Panc1 (cell line): ENCODE measurements at regions not wholly inside any gene's neighbourhood (a gene's known extent, or its start where the extent isn't known, plus 50 kb on each side); places are given as distances from the start of the nearest gene placed in this dataset.

Experiments
- ATAC-seq: fragments of 200-7000 bp; cut with Tn5 transposase; 2 replicates; pipeline ENCODE4 v1.9.1; 2020; ENCODE audit warnings: mild to moderate bottlenecking, moderate library complexity
- BruUV-seq: library from RNA; stranded (reverse); fragments of 400-500 nt; replicated peaks from 2 replicates; lab custom pipeline; 2021; lab: Mats Ljungman, UMichigan
- CTCF ChIA-PET: fragments of 300-600 bp; sonication (Branson Sonifier 250); formaldehyde crosslinking; loops from one replicate; lab custom pipeline; 2022; ENCODE audit warnings: antibody characterized with exemption; lab: Charles Lee
- POLR2A ChIA-PET: fragments of 300-600 bp; sonication (Branson Sonifier 250); formaldehyde crosslinking; loops from one replicate; lab custom pipeline; 2022; ENCODE audit warnings: antibody characterized with exemption; lab: Charles Lee
- DNase-seq: peaks from one replicate; pipeline ENCODE4 v3.0.0-alpha.2; 2010; ENCODE audit warnings: low read depth, low spot score
- H3K27ac ChIP-seq: 2 replicates; pipeline ENCODE4 v1.5.1; 2011; ENCODE audit warnings: mild to moderate bottlenecking, low read length, inconsistent platforms
- H3K27me3 ChIP-seq: fragments of 200-500 bp; sonication (Bioruptor generic); 2 replicates; pipeline ENCODE4 v1.6.0; 2014; ENCODE audit warnings: low read length, inconsistent platforms; ENCODE audit not compliant: control insufficient read depth, insufficient read depth
- H3K36me3 ChIP-seq: fragments of 200-500 bp; sonication (Bioruptor generic); 2 replicates; pipeline ENCODE4 v1.5.1; 2014; ENCODE audit warnings: inconsistent platforms, mild to moderate bottlenecking, low read length, moderate library complexity; ENCODE audit not compliant: control insufficient read depth, insufficient read depth
- H3K4me1 ChIP-seq: 2 replicates; pipeline ENCODE4 v1.5.1; 2011; ENCODE audit warnings: inconsistent platforms, mild to moderate bottlenecking, low read length, moderate library complexity; ENCODE audit not compliant: control insufficient read depth, insufficient read depth
- H3K4me3 ChIP-seq, 2 experiments: 2 replicates each; pipeline ENCODE4 v1.5.1; 2011 to 2012; ENCODE audit warnings: low read depth in 2 of 2, low read length in 2 of 2, mild to moderate bottlenecking in 2 of 2, inconsistent platforms in 1 of 2, moderate library complexity in 1 of 2
- H3K9me3 ChIP-seq: fragments of 200-500 bp; sonication (Bioruptor generic); 2 replicates; pipeline ENCODE4 v1.5.1; 2014; ENCODE audit warnings: low read depth, mild to moderate bottlenecking, inconsistent platforms, low read length, moderate library complexity; ENCODE audit not compliant: control insufficient read depth, insufficient read depth
- POLR2AphosphoS5 ChIP-seq: IDR thresholded peaks from 2 replicates; pipeline ENCODE4 v1.6.1; 2012; ENCODE audit warnings: mild to moderate bottlenecking, low read depth, low read length, moderate library complexity
- SIN3A ChIP-seq: IDR thresholded peaks from 2 replicates; pipeline ENCODE4 v1.6.1; 2012; ENCODE audit warnings: low read depth, mild to moderate bottlenecking, low read length, moderate library complexity, borderline replicate concordance; ENCODE audit not compliant: insufficient read depth
- TCF7L2 ChIP-seq: IDR thresholded peaks from 2 replicates; pipeline ENCODE4 v1.6.1; 2011; ENCODE audit warnings: mild to moderate bottlenecking, low read depth, low read length, inconsistent platforms
- in situ Hi-C: cut with HindIII; loops from 2 replicates; pipeline ENCODE4 v1.10.0; 2016; ENCODE audit warnings: low sequenced_read_pairs, low pct_unique_long_range_greater_than_20kb
- intact Hi-C: fragments of 100-400 bp; cut with micrococcal nuclease; formaldehyde crosslinking; loops from one replicate; pipeline ENCODE4 v1.10.0; 2022; ENCODE audit not compliant: unreplicated experiment
- TF ChIP-seq, protein P1 (sequence below), 2 experiments: IDR thresholded peaks; 2 replicates each; pipeline ENCODE4 v1.6.1; 2011 to 2012; ENCODE audit warnings: low read depth in 2 of 2, control low read depth in 1 of 2, low read length in 1 of 2, mild to moderate bottlenecking in 1 of 2, moderate library complexity in 1 of 2; ENCODE audit not compliant: insufficient read depth in 1 of 2
- TF ChIP-seq, protein P2 (sequence below): fragments of 450-650 bp; IDR thresholded peaks from 2 replicates; pipeline ENCODE4 v1.5.1; 2017; ENCODE audit warnings: mild to moderate bottlenecking

DNA sequence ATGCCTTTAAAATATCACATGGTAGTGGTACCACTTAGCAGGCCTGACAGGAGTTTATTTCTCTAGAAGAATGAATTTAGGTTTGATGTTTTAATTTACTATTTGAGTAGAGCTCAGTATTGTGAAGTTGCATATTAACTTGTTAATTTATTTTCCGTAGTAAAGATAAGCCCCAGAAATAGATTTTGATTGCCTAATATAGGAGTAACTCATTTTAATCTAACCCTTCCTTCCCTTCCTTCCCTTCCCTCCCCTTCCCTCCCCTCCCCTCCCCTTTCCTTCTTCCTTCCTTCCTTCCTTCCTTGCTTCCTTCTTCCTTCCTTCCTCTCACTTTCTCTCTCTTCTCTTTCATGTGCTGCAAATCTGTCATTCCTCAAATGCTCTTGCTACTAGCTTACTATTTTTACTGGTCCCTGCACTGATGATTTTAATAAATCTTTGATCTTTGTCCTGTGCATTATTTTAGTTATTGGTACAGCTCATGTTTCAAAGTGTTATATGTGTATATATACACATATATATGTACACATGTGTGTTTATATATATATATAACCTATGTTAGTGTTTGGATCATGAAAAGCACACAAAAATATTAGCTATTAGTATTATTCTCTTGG is 862.6 kb upstream of the CNTNAP5 start:
- POLR2A ChIA-PET = no interaction called here
- no peak for DNase-seq
- no TSS peak for BruUV-seq
- H3K4me3 ChIP-seq = no peak overlapping the region
- H3K27ac ChIP-seq = no peak overlapping the region
- H3K27me3 ChIP-seq = no peaks in the 10 kb centered on the region
- no peaks in the 10 kb centered on the region for H3K4me1 ChIP-seq
- no peaks in the 10 kb centered on the region for H3K36me3 ChIP-seq
- no peak for ATAC-seq
- H3K9me3 ChIP-seq = no peaks in the 10 kb centered on the region
- intact Hi-C loops (no loop called here), in situ Hi-C loops (no loop called here)
- CTCF ChIA-PET = no interaction called here
- no peak for TF ChIP-seq TCF7L2
- no peak for TF ChIP-seq SIN3A
- TF ChIP-seq, protein P1, sequence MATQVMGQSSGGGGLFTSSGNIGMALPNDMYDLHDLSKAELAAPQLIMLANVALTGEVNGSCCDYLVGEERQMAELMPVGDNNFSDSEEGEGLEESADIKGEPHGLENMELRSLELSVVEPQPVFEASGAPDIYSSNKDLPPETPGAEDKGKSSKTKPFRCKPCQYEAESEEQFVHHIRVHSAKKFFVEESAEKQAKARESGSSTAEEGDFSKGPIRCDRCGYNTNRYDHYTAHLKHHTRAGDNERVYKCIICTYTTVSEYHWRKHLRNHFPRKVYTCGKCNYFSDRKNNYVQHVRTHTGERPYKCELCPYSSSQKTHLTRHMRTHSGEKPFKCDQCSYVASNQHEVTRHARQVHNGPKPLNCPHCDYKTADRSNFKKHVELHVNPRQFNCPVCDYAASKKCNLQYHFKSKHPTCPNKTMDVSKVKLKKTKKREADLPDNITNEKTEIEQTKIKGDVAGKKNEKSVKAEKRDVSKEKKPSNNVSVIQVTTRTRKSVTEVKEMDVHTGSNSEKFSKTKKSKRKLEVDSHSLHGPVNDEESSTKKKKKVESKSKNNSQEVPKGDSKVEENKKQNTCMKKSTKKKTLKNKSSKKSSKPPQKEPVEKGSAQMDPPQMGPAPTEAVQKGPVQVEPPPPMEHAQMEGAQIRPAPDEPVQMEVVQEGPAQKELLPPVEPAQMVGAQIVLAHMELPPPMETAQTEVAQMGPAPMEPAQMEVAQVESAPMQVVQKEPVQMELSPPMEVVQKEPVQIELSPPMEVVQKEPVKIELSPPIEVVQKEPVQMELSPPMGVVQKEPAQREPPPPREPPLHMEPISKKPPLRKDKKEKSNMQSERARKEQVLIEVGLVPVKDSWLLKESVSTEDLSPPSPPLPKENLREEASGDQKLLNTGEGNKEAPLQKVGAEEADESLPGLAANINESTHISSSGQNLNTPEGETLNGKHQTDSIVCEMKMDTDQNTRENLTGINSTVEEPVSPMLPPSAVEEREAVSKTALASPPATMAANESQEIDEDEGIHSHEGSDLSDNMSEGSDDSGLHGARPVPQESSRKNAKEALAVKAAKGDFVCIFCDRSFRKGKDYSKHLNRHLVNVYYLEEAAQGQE (IDR thresholded peaks at IDR 0.05; ENCODE audit: insufficient read depth in 1 of 2, low read depth in 2 of 2, low read length in 1 of 2) = no peak
- TF ChIP-seq, protein P2, sequence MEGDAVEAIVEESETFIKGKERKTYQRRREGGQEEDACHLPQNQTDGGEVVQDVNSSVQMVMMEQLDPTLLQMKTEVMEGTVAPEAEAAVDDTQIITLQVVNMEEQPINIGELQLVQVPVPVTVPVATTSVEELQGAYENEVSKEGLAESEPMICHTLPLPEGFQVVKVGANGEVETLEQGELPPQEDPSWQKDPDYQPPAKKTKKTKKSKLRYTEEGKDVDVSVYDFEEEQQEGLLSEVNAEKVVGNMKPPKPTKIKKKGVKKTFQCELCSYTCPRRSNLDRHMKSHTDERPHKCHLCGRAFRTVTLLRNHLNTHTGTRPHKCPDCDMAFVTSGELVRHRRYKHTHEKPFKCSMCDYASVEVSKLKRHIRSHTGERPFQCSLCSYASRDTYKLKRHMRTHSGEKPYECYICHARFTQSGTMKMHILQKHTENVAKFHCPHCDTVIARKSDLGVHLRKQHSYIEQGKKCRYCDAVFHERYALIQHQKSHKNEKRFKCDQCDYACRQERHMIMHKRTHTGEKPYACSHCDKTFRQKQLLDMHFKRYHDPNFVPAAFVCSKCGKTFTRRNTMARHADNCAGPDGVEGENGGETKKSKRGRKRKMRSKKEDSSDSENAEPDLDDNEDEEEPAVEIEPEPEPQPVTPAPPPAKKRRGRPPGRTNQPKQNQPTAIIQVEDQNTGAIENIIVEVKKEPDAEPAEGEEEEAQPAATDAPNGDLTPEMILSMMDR = no peak
- TF ChIP-seq POLR2AphosphoS5 = no peak

DNA sequence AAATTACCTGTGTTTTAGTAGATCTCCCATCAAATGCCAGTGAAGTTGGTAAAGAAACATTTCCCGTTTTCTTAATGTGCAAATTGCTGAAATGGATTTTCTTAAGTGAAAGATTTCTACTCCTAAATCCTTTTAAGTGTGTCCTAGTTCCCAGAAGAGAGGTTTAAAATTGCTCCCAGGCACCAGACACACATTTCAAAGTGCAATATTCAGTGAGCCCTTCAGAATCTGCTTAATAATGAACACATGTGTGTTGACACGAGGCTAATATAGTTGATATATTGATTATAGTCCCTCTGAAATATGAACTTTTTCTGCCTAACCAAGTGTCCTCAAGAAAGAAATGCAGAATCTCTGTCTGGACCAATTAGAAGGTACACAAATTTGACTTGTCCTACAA is 861.7 kb upstream of the CNTNAP5 start:
- no peaks in the 10 kb centered on the region for H3K4me1 ChIP-seq
- H3K27me3 ChIP-seq = no peaks in the 10 kb centered on the region
- no peak overlapping the region for H3K4me3 ChIP-seq
- TF ChIP-seq POLR2AphosphoS5 = no peak
- no peak for TF ChIP-seq TCF7L2
- no peak for TF ChIP-seq SIN3A
- TF ChIP-seq, protein P2 = no peak
- TF ChIP-seq, protein P1 (IDR thresholded peaks at IDR 0.05; ENCODE audit: insufficient read depth in 1 of 2, low read depth in 2 of 2, low read length in 1 of 2) = no peak
- POLR2A ChIA-PET = no interaction called here
- intact Hi-C loops = no loop called here
- CTCF ChIA-PET = no interaction called here
- ATAC-seq (no peak), DNase-seq (no peak)
- no peaks in the 10 kb centered on the region for H3K9me3 ChIP-seq
- H3K27ac ChIP-seq = no peak overlapping the region
- in situ Hi-C loops = no loop called here
- no TSS peak for BruUV-seq
- H3K36me3 ChIP-seq = no peaks in the 10 kb centered on the region
